RWPE1 (cell line): ENCODE measurements at regions not wholly inside any gene's neighbourhood (a gene's known extent, or its start where the extent isn't known, plus 50 kb on each side); places are given as distances from the start of the nearest gene placed in this dataset.

Source experiments
- CTCF ChIA-PET: fragments of 350-600 bp; sonication (Branson Sonifier 250); formaldehyde crosslinking; extraction: SDS; loops from one replicate; lab custom pipeline; 2021; lab: Yijun Ruan, JAX
- POLR2A ChIA-PET: fragments of 400-600 bp; formaldehyde crosslinking; extraction: SDS; loops from one replicate; lab custom pipeline; 2020; ENCODE audit warnings: antibody characterized with exemption; ENCODE audit not compliant: low non-redundant PET; lab: Yijun Ruan, JAX
- DNase-seq: peaks from one replicate; pipeline ENCODE4 v3.0.0; 2012; ENCODE audit warnings: low spot score
- H3K27ac ChIP-seq: fragments of 450-650 bp; 2 replicates; pipeline ENCODE4 v1.5.1; 2017
- CTCF ChIP-seq: fragments of 450-650 bp; conservative IDR thresholded peaks from 2 replicates; pipeline ENCODE4 v1.5.1; 2017; ENCODE audit warnings: low read depth, mild to moderate bottlenecking

- POLR2A ChIA-PET: no interaction called here
- no peak for TF ChIP-seq CTCF
- DNase-seq: no peak
- H3K27ac ChIP-seq: no peak overlapping the region
- CTCF ChIA-PET: no interaction called here
Observed at GRCh38 chrX:10085223-10085622, 71.6 kb upstream of the CLCN4 start.

- DNase-seq: no peak
- ChIA-PET CTCF (no interaction called here), POLR2A (no interaction called here)
- no peak for TF ChIP-seq CTCF
- no peak overlapping the region for H3K27ac ChIP-seq
Observed at GRCh38 chrX:10086676-10087075, 70.1 kb upstream of the CLCN4 start.

- ChIA-PET CTCF (no interaction called here), POLR2A (no interaction called here)
- TF ChIP-seq CTCF: no peak
- H3K27ac ChIP-seq: no peak overlapping the region
- DNase-seq: no peak
Observed at GRCh38 chrX:10087391-10087790, 69.4 kb upstream of the CLCN4 start.

GRCh38 chrX:10089378-10089795, 67.4 kb upstream of the CLCN4 start:
- H3K27ac ChIP-seq: peak overlapping the region; percentile 40
- CTCF ChIA-PET: no interaction called here
- POLR2A ChIA-PET: no interaction called here
- TF ChIP-seq CTCF: no peak
- DNase-seq: no peak

GRCh38 chrX:10090319-10090718, 66.5 kb upstream of the CLCN4 start:
- POLR2A ChIA-PET: no interaction called here
- no peak for DNase-seq
- no peak overlapping the region for H3K27ac ChIP-seq
- no peak for TF ChIP-seq CTCF
- CTCF ChIA-PET: no interaction called here

GRCh38 chrX:10095246-10095645, 61.5 kb upstream of the CLCN4 start:
- CTCF ChIA-PET: interaction anchor here (0.6 kb wide), 1 partner anchor 55 kb away, joined by 3 read pairs; no protein-coding TSS in a partner anchor
- TF ChIP-seq CTCF: no peak
- POLR2A ChIA-PET: no interaction called here
- H3K27ac ChIP-seq: no peak overlapping the region
- DNase-seq: no peak
